Stimulated activated CD8-positive, alpha-beta memory T cell treated with anti-CD3 and anti-CD28 coated beads, Interleukin-7, amount 100 ng/mL, for 24 hours (primary cell): ENCODE measurements at regions not wholly inside any gene's neighbourhood (a gene's known extent, or its start where the extent isn't known, plus 50 kb on each side); places are given as distances from the start of the nearest gene placed in this dataset.

ENCODE experiments used
- DNase-seq: peaks from one replicate; pipeline ENCODE4 v3.0.0-alpha.2; 2020; ENCODE audit warnings: low read depth

DNA sequence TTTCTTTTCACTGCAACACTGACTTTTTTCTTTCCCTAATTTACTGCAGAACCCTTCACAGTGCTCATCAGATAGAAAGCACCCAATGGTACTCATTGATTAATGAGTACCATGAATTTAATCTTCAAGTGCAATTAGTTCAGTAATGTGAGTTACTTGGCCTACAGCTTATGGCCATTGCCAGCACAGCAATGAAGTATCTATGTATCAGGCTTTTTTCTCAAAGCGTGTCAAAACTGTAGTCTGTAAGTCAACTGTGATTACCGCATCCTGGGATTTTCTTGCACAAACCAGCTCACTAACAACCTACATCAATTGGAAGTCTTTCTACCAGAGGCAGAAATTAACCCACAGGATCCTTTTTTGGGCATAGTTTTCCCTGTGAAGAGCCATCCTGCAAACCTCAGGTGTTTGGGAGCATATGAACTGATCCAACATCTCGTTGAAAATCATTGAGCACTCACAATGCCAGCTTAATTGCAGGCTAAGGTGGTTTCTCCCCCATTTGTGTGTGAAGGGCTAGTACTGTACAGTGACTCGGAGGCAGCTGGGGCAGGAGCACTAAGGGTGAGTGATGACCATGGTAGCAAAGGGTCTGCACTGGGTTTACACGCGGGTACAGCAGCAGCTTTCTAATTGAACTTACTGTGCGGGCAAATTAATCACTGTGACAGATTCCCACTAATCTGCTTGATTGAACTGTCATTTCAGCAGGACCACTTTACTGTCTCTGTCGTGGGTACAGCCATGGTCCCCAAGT lies 619.3 kb downstream of the SNAPC1 start:
- no peak for DNase-seq

- DNase-seq: no peak
Observed at GRCh38 chr14:62409169-62409568, 636.1 kb downstream of the KCNH5 start.

GRCh38 chr14:62409626-62410300 lies 635.5 kb downstream of the KCNH5 start:
- DNase-seq: no peak

DNA sequence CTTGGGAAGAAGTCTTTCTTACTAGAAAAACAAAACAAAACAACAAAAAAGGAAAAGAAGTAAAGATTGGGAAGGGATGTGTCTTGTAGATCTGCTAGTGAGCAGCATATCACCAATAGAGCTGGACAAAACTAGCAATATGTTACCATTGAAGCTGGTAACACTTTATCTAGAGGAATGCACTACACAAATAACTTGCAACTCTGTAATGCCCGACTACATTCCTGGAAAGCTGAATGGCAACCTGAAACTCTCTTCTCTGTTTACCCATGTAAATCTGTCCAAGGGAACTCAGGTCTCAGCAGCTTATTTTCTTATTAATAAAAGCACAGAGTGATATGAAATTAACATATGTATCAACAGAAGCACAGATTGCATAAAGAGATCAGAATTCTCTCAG lies 624.4 kb downstream of the KCNH5 start:
- DNase-seq: no peak

DNA sequence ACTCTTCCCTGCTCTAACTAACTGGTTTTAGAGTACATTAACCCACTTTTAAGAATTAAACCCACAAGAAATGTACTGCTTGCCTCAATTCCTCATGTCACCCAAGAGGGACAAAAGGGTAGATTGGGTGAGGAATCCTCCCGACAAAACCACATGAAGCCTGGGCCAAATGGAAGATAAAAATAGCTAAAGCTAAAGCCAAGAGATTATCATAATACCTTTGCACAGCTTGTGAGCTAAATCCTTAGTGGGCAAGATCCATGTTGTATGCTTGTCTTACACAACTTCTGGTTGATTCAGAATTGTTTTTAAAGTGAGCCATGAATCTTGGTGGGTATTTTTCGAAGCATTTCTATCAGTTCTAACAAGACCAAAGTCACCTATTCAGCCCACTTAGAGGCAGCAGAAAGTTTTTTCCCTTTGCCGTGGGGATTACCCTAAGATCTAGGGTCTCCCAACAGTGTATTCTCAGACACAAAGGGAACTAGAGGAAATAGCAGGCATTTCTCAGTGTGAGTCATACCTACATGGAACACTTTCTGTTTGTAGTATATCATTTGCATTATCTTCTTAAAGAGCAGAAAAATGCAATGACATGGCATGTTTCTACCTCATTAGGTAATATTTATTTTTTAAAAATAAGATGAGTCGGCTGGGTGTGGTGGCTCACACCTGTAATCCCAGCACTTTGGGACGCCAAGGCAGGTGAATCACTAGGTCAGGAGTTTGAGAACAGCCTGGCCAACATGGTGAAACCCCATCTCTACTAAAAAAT lies 616.6 kb downstream of the KCNH5 start:
- no peak for DNase-seq

DNA sequence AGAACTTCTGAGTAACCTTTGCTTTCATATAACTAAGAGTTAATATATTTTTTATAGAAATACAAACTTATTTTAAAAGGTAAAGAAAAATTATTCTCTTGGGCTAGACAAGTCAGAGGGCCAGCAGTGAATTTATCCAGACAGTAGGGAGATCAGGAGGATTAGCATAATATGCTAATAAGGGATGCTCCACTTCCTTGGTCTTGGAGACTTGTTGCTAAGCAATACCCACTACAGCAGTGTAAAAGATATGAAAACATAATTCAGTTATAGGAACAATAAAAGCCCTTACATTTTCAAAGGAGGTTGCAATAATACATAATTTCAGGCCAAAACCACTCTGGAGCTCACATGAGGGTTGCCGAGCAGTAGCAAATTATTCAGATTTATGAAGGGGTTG lies 615.6 kb downstream of the KCNH5 start:
- no peak for DNase-seq

GRCh38 chr14:62431496-62431895 lies 613.8 kb downstream of the KCNH5 start:
- no peak for DNase-seq

- DNase-seq: no peak
Observed at GRCh38 chr14:62432955-62433354, 612.3 kb downstream of the KCNH5 start.

- DNase-seq: no peak
Observed at GRCh38 chr14:62436261-62436660, 609.0 kb downstream of the KCNH5 start.

- DNase-seq: no peak
Observed at GRCh38 chr14:62439210-62439609, 606.0 kb downstream of the KCNH5 start.

DNA sequence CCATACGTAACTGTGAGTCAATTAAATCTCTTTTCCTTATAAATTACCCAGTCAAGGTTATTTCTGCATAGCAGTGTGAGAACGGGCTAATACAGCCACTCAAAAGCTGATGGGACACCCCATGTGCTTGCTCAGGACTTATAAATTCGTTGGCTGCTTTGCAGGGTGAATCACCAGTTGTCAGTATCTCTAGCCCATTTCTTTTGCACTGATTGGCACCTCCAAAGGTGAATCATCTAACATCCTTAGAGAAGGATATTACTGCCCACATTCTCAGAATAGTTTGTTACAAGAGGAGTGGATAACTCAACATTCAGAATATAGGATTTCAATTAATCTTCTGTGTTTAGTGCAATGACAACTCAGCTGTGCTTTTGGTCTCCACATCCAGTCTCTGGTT lies 601.5 kb downstream of the KCNH5 start:
- DNase-seq: no peak

GRCh38 chr14:62445570-62445969 lies 599.7 kb downstream of the KCNH5 start:
- no peak for DNase-seq

GRCh38 chr14:62451221-62451620 lies 594.0 kb downstream of the KCNH5 start:
- DNase-seq: no peak

GRCh38 chr14:62453226-62453625 lies 592.0 kb downstream of the KCNH5 start:
- no peak for DNase-seq

DNA sequence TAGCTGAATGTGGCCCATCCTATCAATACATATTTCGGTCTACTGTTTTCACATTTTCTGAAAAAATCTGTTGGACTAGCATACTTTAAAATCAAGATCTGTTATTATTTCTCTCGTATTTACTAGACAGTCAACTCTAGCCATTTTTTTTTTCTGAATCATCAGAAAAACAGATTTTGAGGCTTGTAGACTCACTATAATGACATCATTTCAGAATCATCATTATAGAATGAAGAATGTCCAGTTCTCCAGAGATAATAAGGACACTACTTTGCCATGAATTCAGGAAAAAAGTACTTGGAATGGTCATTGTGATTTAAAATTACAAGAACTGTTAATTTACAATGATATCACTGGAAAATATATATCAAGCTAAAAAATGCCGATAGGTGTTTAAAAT lies 589.8 kb downstream of the KCNH5 start:
- no peak for DNase-seq

GRCh38 chr14:62462988-62463387 lies 582.3 kb downstream of the KCNH5 start:
- no peak for DNase-seq

DNA sequence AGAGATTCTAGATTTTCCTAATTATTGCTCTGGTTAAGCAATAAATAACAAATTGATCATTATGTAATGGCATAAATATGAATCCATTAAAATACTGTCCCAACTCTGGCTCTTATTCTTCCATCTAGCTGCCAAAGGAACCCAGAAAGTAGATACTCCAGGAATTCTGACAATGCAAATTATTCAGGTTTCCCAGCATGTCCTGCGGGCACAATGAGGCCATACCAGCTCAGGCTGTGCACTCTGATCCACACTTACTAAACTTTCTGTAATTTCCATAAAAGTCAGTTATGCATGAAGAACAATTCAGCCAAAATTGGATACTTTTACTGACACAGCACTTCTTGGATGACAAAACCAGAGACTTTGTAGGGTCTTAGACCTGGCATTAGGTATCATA lies 576.3 kb downstream of the KCNH5 start:
- no peak for DNase-seq

DNA sequence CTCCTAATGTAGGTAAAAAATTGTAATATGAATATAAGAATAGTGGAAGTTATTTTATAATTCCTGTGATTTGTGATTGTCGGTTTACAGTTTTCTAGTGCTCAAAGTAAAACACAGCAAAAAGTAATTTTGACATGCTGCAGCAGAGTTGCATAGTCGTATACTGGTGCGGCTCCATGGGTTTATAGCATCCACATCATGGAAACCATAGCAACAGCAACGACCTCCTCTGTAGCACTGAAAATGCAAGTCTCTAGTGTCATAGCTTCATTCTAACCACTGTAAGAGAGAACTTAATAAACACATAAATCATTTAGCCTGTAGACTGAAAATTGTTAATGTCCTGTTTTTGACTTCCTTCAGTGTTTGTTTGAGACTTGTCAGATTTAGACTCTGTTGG lies 574.3 kb downstream of the KCNH5 start:
- DNase-seq: no peak

DNA sequence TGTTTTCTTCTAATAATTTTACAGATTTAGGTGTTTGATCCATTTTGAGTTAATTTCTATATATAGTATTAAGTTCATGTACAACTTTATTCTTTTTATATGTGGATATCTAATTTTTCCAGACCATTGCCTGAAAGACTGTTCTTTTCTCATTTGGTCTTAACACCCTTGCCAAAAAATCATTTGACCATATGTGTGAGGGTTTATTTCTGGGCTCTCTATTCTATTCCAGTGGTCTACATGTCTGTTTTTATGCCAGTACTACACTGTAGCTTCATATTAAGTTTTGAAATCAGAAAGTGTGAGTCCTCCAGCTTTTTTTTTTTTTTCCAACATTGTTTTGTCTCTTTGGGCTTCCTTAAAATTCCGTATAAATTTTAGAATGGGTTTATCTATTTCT lies 554.1 kb downstream of the KCNH5 start:
- DNase-seq: no peak

DNA sequence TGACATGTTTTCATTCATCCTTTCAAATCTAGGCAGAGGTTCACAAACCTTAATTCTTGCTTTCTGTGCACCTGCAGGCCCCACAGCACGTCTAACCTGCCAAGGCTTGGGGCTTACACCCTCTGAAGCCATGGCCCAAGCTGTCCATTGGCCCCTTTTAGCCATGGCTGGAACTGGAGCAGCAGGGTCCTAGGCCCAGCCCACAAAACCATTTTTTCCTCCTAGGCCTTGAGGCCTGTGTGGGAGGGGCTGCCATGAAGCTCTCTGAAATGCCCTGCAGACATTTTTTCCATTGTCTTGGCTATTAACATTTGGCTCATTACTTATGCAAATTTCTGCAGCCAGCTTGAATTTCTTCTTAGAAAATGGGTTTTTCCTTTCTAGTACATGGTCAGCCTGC lies 547.5 kb downstream of the KCNH5 start:
- no peak for DNase-seq

DNA sequence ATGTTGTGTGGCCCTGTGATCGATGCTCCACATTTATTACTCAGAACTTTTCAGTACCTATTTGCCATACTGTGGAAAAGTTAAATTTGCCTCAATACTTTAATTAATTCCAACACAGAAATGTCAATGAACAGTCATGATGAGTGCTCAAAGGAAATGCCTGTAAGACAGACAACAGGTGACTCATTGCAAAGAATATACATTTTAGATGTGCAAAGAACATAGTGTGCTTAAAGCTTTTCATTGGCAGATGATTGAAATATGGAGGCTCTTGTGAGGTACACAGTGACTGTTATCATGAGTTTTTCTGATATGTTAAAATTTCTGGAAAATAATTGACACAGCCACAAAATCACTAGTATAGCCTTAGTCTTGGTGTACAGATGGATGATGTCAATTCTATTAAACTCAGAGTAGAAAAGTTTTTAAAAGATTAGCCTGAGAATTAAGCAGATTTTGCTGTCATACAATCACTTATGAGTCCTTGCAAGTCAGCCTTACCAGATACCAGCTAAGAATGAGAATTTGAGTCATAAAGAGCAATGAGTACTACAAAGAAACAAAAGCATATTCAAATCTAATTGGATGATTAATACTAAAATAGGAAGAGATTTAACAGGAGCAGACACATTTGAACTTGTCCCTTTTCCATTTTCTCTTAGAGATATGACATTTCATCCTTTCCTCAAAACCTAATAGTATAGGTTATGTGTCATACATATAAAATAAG lies 544.1 kb downstream of the KCNH5 start:
- DNase-seq: no peak

DNA sequence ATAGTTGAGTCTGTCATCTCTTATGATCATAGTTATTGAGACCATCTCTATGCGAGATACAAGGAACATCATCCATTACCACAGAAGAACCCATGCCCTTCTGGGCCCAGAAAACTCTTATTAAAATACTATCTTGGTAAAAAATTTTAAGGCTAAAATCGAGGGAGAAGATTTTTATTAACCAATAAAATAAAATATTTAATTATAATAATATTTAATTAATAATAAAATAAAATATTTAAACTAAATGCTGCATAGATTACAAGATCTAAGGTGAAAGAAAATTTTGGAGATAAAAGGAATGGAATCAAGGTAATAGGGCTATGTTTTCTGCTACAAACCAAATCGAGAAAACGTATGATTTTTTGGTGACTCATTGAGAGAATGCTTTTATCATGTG lies 540.2 kb downstream of the KCNH5 start:
- DNase-seq: no peak
